Vagina (tissue), 2 donors: ENCODE measurements at regions not wholly inside any gene's neighbourhood (a gene's known extent, or its start where the extent isn't known, plus 50 kb on each side); places are given as distances from the start of the nearest gene placed in this dataset.

Source experiments
- DNase-seq, 2 donors: peaks; one replicate each; pipeline ENCODE4 v3.0.0-alpha.2; 2017; ENCODE audit errors: extremely low spot score in 2 of 2
- H3K27ac ChIP-seq: fragments of 200-600 bp; sonication (generic); one replicate; pipeline ENCODE4 v1.5.1; 2019
- H3K27me3 ChIP-seq: fragments of 200-600 bp; sonication (generic); one replicate; pipeline ENCODE4 v1.5.1; 2019
- H3K36me3 ChIP-seq, 2 donors: fragments of 200-600 bp; sonication (generic); one replicate each; pipeline ENCODE4 v1.5.1; 2017 to 2019
- H3K4me1 ChIP-seq: fragments of 200-600 bp; sonication (generic); one replicate; pipeline ENCODE4 v1.5.1; 2019
- H3K4me3 ChIP-seq, 2 donors: fragments of 200-600 bp; sonication (generic); 1 replicate in 1 of 2; 2 replicates in 1 of 2; pipeline ENCODE4 v1.5.1; 2016 to 2019
- H3K9me3 ChIP-seq: fragments of 200-600 bp; sonication (generic); one replicate; pipeline ENCODE4 v1.5.1; 2019
- CTCF ChIP-seq, 3 experiments: fragments of 450-650 bp in 2 of 3; fragments of 200-600 bp in 1 of 3; sonication (generic) in 1 of 3; IDR thresholded peaks; one replicate each; pipeline ENCODE4 v1.5.1; 2017 to 2019; ENCODE audit warnings: antibody characterized with exemption in 3 of 3, mild to moderate bottlenecking in 2 of 3, moderate library complexity in 2 of 3
- POLR2A ChIP-seq, 2 donors: fragments of 450-650 bp; IDR thresholded peaks; one replicate each; pipeline ENCODE4 v1.6.1; 2017; ENCODE audit warnings: antibody characterized with exemption in 2 of 2, mild to moderate bottlenecking in 2 of 2, moderate library complexity in 2 of 2
- POLR2AphosphoS5 ChIP-seq, 2 donors: sonication (generic); formaldehyde crosslinking; IDR thresholded peaks; one replicate each; pipeline ENCODE4 v1.9.0; 2017; ENCODE audit warnings: antibody characterized with exemption in 2 of 2, mild to moderate bottlenecking in 2 of 2, low read depth in 1 of 2; ENCODE audit not compliant: insufficient read depth in 1 of 2
- intact Hi-C: fragments of 100-400 bp; cut with DNase I; formaldehyde crosslinking; loops from one replicate; pipeline ENCODE4 v1.15.1; 2023

- intact Hi-C loops, result no loop called here
- H3K27me3 ChIP-seq, result no peaks in the 10 kb centered on the region
- H3K4me1 ChIP-seq, result no peaks in the 10 kb centered on the region
- no peaks in the 10 kb centered on the region for H3K9me3 ChIP-seq
- DNase-seq, result no peak
- no peaks in the 10 kb centered on the region for H3K36me3 ChIP-seq
- TF ChIP-seq POLR2AphosphoS5 (IDR thresholded peaks at IDR 0.05; ENCODE audit: insufficient read depth in 1 of 2, low read depth in 1 of 2) (no peak), CTCF (IDR thresholded peaks at IDR 0.05) (no peak), POLR2A (IDR thresholded peaks at IDR 0.05) (no peak)
- H3K4me3 ChIP-seq, result no peak overlapping the region
- no peak overlapping the region for H3K27ac ChIP-seq
Observed at GRCh38 chr4:27701606-27702005, 841.0 kb downstream of the STIM2 start.

GRCh38 chr4:27702730-27703431 lies 842.2 kb downstream of the STIM2 start:
- no peak for DNase-seq
- TF ChIP-seq CTCF (IDR thresholded peaks at IDR 0.05) (no peak), POLR2AphosphoS5 (IDR thresholded peaks at IDR 0.05; ENCODE audit: insufficient read depth in 1 of 2, low read depth in 1 of 2) (no peak), POLR2A (IDR thresholded peaks at IDR 0.05) (no peak)
- intact Hi-C loops, result no loop called here

DNA sequence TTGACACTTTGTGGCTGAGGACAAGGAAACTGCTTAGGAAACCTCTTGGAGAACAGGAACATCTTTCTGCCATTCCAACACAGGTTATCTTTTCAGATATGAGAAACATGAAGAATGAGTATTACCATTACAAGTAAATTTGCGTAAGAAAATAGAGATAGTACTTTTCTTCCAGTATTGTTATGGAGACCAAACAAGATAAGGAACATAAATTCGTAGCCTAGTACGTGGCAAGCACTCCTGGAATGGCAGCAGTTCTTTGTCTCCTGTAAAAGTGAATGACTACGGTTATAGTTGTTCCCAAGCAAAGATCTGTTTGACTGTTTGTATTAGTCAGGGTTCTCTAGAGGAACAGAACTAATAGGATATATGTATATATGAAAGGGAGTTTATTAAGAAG lies 843.1 kb downstream of the STIM2 start:
- Histone ChIP-seq H3K4me1 (no peaks in the 10 kb centered on the region), H3K27ac (no peak overlapping the region), H3K4me3 (no peak overlapping the region), H3K9me3 (no peaks in the 10 kb centered on the region), H3K27me3 (no peaks in the 10 kb centered on the region), H3K36me3 (no peaks in the 10 kb centered on the region)
- TF ChIP-seq CTCF (IDR thresholded peaks at IDR 0.05), result no peak
- TF ChIP-seq POLR2AphosphoS5 (IDR thresholded peaks at IDR 0.05; ENCODE audit: insufficient read depth in 1 of 2, low read depth in 1 of 2), result no peak
- TF ChIP-seq POLR2A (IDR thresholded peaks at IDR 0.05), result no peak
- intact Hi-C loops, result no loop called here
- no peak for DNase-seq

More at GRCh38 chr4:27702730-27703431, 842.2 kb downstream of the STIM2 start:
- Histone ChIP-seq H3K4me3 (no peak overlapping the region), H3K27me3 (no peaks in the 10 kb centered on the region), H3K36me3 (no peaks in the 10 kb centered on the region), H3K27ac (no peak overlapping the region), H3K9me3 (no peaks in the 10 kb centered on the region), H3K4me1 (no peaks in the 10 kb centered on the region)

DNA sequence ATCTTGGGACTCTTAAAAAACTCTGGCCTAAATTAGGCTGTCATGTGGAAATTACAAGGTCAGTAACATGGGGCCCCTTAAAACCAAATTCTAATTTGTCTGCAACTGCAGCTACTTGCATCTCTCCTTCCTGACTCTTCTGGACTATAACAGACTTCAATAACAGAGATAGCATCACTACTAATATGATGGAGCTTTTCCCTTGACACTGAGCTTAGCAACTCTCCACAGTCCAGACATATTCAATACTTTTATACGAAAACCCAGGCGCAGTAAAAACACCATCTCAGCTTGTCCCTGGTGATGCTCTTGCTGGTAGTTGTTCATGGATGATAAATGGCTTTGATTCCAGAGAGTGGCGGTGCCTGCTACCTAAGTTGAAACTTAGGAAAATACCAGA lies 850.4 kb downstream of the STIM2 start:
- intact Hi-C loops, result no loop called here
- TF ChIP-seq CTCF (IDR thresholded peaks at IDR 0.05), result no peak
- TF ChIP-seq POLR2AphosphoS5 (IDR thresholded peaks at IDR 0.05; ENCODE audit: insufficient read depth in 1 of 2, low read depth in 1 of 2), result no peak
- TF ChIP-seq POLR2A (IDR thresholded peaks at IDR 0.05), result no peak
- Histone ChIP-seq H3K27me3 (no peaks in the 10 kb centered on the region), H3K36me3 (no peaks in the 10 kb centered on the region), H3K4me1 (no peaks in the 10 kb centered on the region), H3K27ac (no peak overlapping the region), H3K9me3 (no peaks in the 10 kb centered on the region), H3K4me3 (no peak overlapping the region)
- DNase-seq, result no peak

GRCh38 chr4:27714073-27714472 lies 853.4 kb downstream of the STIM2 start:
- H3K36me3 ChIP-seq, result no peaks in the 10 kb centered on the region
- no peaks in the 10 kb centered on the region for H3K27me3 ChIP-seq
- H3K4me1 ChIP-seq, result no peaks in the 10 kb centered on the region

More at GRCh38 chr4:27714073-27714472, 853.4 kb downstream of the STIM2 start:
- DNase-seq, result no peak
- no peak overlapping the region for H3K27ac ChIP-seq
- TF ChIP-seq POLR2A (IDR thresholded peaks at IDR 0.05) (no peak), POLR2AphosphoS5 (IDR thresholded peaks at IDR 0.05; ENCODE audit: insufficient read depth in 1 of 2, low read depth in 1 of 2) (no peak), CTCF (IDR thresholded peaks at IDR 0.05) (no peak)
- H3K9me3 ChIP-seq, result no peaks in the 10 kb centered on the region
- H3K4me3 ChIP-seq, result no peak overlapping the region
- intact Hi-C loops, result no loop called here
